ENCODE measurements at regions not wholly inside any gene's neighbourhood (a gene's known extent, or its start where the extent isn't known, plus 50 kb on each side); places are given as distances from the start of the nearest gene placed in this dataset.

- Histone ChIP-seq H3K9me1 (ENCODE audit: insufficient read depth, low read length) (no peaks in the 10 kb centered on the region), H4K20me1 (ENCODE audit: insufficient read depth, low read length) (no peaks in the 10 kb centered on the region), H3K27me3 (ENCODE audit: control insufficient read depth, insufficient read depth, low read length) (no peaks in the 10 kb centered on the region), H3K79me1 (ENCODE audit: low read depth in 1 of 2, low read length in 2 of 2) (no peaks in the 10 kb centered on the region), H2AFZ (replicated peaks; ENCODE audit: low read length, poor library complexity) (no peak overlapping the region), H3K4me3 (ENCODE audit: insufficient read depth, low read depth, low read length) (no peak overlapping the region), H3K18ac (ENCODE audit: low read depth, low read length) (no peak overlapping the region), H3K23ac (ENCODE audit: low read depth, low read length) (no peak overlapping the region), H2BK15ac (ENCODE audit: low read depth, low read length) (no peak overlapping the region), H4K5ac (ENCODE audit: low read depth, low read length) (no peak overlapping the region), H3K14ac (replicated peaks; ENCODE audit: low read depth, low read length) (no peak overlapping the region), H2AK5ac (ENCODE audit: low read depth, low read length) (no peak overlapping the region), H2BK20ac (ENCODE audit: low read depth, low read length) (no peak overlapping the region), H3K27ac (ENCODE audit: insufficient read depth, low read length) (no peak overlapping the region), H4K8ac (ENCODE audit: low read depth in 2 of 2, low read length in 2 of 2) (no peak overlapping the region), H3K9me3 (ENCODE audit: control insufficient read depth, insufficient read depth, low read length) (no peaks in the 10 kb centered on the region), H2AK9ac (replicated peaks; ENCODE audit: low read depth, low read length, poor library complexity) (no peak overlapping the region), H3K9ac (ENCODE audit: low read depth, low read length) (no peak overlapping the region), H3K4ac (ENCODE audit: low read depth, low read length) (no peak overlapping the region), H3K4me2 (ENCODE audit: low read depth, low read length) (no peak overlapping the region), H4K91ac (ENCODE audit: insufficient read depth, low read depth, low read length) (no peak overlapping the region), H3K36me3 (ENCODE audit: control insufficient read depth, insufficient read depth, low read length) (no peaks in the 10 kb centered on the region), H2BK5ac (ENCODE audit: low read depth, low read length, poor library complexity, severe bottlenecking) (no peak overlapping the region), H3K56ac (ENCODE audit: extremely low read depth, insufficient read depth, low read length) (no peak overlapping the region), H2BK120ac (ENCODE audit: low read depth, low read length) (no peak overlapping the region), H3K4me1 (ENCODE audit: control insufficient read depth, insufficient read depth, low read length) (no peaks in the 10 kb centered on the region)
- dilution Hi-C loops (cut with HindIII; ENCODE audit: low sequenced_read_pairs, unreplicated experiment) (no loop called here), in situ Hi-C loops (cut with MboI; ENCODE audit: low sequenced_read_pairs) (loop anchor here (10.0 kb wide), 1 partner anchor 55 kb away; no protein-coding TSS in a partner anchor), intact Hi-C loops (cut with micrococcal nuclease) (no loop called here)
- TF ChIP-seq RFX5 (IDR thresholded peaks at IDR 0.05; ENCODE audit: low read depth, low read length): no peak
- no peak for TF ChIP-seq MAZ (IDR thresholded peaks at IDR 0.05; ENCODE audit: borderline replicate concordance, low read depth, low read length)
- no peak for TF ChIP-seq MAFK (IDR thresholded peaks at IDR 0.05; ENCODE audit: low read depth, low read length)
- TF ChIP-seq FOS (IDR thresholded peaks at IDR 0.05; ENCODE audit: low read depth, low read length): no peak
- no peak for TF ChIP-seq MXI1 (IDR thresholded peaks at IDR 0.05; ENCODE audit: borderline replicate concordance, low read depth, low read length)
- TF ChIP-seq CTCF (conservative IDR thresholded peaks at IDR 0.05; ENCODE audit: low read depth, low read length): no peak
- TF ChIP-seq SMC3 (IDR thresholded peaks at IDR 0.05; ENCODE audit: low read depth, low read length): no peak
- no peak for TF ChIP-seq RAD21 (IDR thresholded peaks at IDR 0.05; ENCODE audit: low read length)
- no peak for TF ChIP-seq POLR2A (IDR thresholded peaks at IDR 0.05; ENCODE audit: low read depth, low read length)
- TF ChIP-seq CHD1 (IDR thresholded peaks at IDR 0.05; ENCODE audit: low read depth, low read length): no peak
- no peak for TF ChIP-seq RCOR1 (IDR thresholded peaks at IDR 0.05; ENCODE audit: insufficient replicate concordance, low read length)
- no peak for TF ChIP-seq ELK1 (IDR thresholded peaks at IDR 0.05; ENCODE audit: borderline replicate concordance, low read depth, low read length)
- TF ChIP-seq NFE2L2 (IDR thresholded peaks at IDR 0.05; ENCODE audit: low read depth, low read length): no peak
- TF ChIP-seq BHLHE40 (IDR thresholded peaks at IDR 0.05; ENCODE audit: low read depth, low read length): no peak
- no peak for TF ChIP-seq USF2 (IDR thresholded peaks at IDR 0.05; ENCODE audit: low read depth, low read length)
- no peak for TF ChIP-seq CEBPB (IDR thresholded peaks at IDR 0.05; ENCODE audit: low read depth, low read length)
- no peak for ATAC-seq (ENCODE audit: low read depth)
- DNase-seq: no peak
- ChIA-PET POLR2A (ENCODE audit: unreplicated experiment) (no interaction called here), CTCF (no interaction called here)
- BruUV-seq (replicated peaks): no TSS peak
Measured at GRCh38 chr12:13769966-13770365, 211.4 kb downstream of the GRIN2B start.

Measured in IMR-90 (cell line).